ENCODE measurements at regions not wholly inside any gene's neighbourhood (a gene's known extent, or its start where the extent isn't known, plus 50 kb on each side); places are given as distances from the start of the nearest gene placed in this dataset.

GRCh38 chr9:72443855-72444254, 77.6 kb upstream of the TMC1 start:
- peak overlapping the region; percentile 54; the same call in 2 of the 3 replicates for H3K4me2 ChIP-seq
- ChIA-PET CTCF (interaction anchor here (1.1 to 1.6 kb wide), 6 partner anchors 44 to 163 kb away, joined by 3 to 6 read pairs (median 4); partner anchors contain the start of gene ZFAND5), POLR2A (interaction anchor here (1.3 to 2.4 kb wide), 2 partner anchors 79 to 81 kb away, joined by 6 to 34 read pairs; partner anchors contain the start of gene ZFAND5)
- H3K9me3 ChIP-seq: no peaks in the 10 kb centered on the region
- 85% methylated on average over 4 of the region's 4 CpGs for WGBS (ENCODE audit: missing lambda C conversion rate)
- H3K27ac ChIP-seq: peak overlapping the region; percentile 87 to 91
- peaks cover 53% of the 10 kb centered on the region for H3K4me1 ChIP-seq
- peak; percentile 38 to 58 for DNase-seq (ENCODE audit: low read depth in 1 of 2, low spot score in 1 of 2)
- peak in 1 of 2 experiments; percentile 12; a peak in 1 of 5 replicates for TF ChIP-seq RAD21 (conservative IDR thresholded peaks at IDR 0.05 in 1 of 2, IDR thresholded peaks at IDR 0.05 in 1 of 2)
- no peak for TF ChIP-seq TFCP2L1 (CRISPR knock-in tag; IDR thresholded peaks at IDR 0.05)
- no peak overlapping the region for H3K4me3 ChIP-seq
- no peak for FAIRE-seq
- peak; percentile 43 to 57; a peak in 3 of 6 replicates for ATAC-seq

GRCh38 chr9:72441848-72442607, 77.0 kb upstream of the ZFAND5 start:
- TF ChIP-seq GATA3 (IDR thresholded peaks at IDR 0.05; ENCODE audit: borderline replicate concordance): peak; percentile 39; the same call in 1 of the 2 replicates
- TF ChIP-seq FOSL2 (IDR thresholded peaks at IDR 0.05): peak; percentile 42; the same call in 1 of the 2 replicates
- TF ChIP-seq FOSL2 (CRISPR knock-in tag; IDR thresholded peaks at IDR 0.05): peak; percentile 91
- 0 out of 5 replicates have a peak, but pooled peaks of 1 of the 2 experiments have one; percentile 27 for TF ChIP-seq JUN (IDR thresholded peaks at IDR 0.05)
- TF ChIP-seq ATOH8 (CRISPR knock-in tag; IDR thresholded peaks at IDR 0.05; ENCODE audit: low read depth): no peak
- TF ChIP-seq FOXS1 (CRISPR knock-in tag; IDR thresholded peaks at IDR 0.05): 0 out of 2 replicates have a peak, but pooled peaks have one; percentile 58
- TF ChIP-seq JUNB (IDR thresholded peaks at IDR 0.05): peak; percentile 45; the same call in 1 of the 2 replicates
- 0 out of 5 replicates have a peak, but pooled peaks of 1 of the 2 experiments have one; percentile 10 for TF ChIP-seq RAD21 (conservative IDR thresholded peaks at IDR 0.05 in 1 of 2, IDR thresholded peaks at IDR 0.05 in 1 of 2)
- peak; percentile 30; the same call in 1 of the 3 replicates for TF ChIP-seq SMC3 (IDR thresholded peaks at IDR 0.05)
- TF ChIP-seq EP300 (IDR thresholded peaks at IDR 0.05): peak in 1 of 2 experiments; percentile 32; a peak in 1 of 5 replicates
- no peak for TF ChIP-seq HMGXB4 (CRISPR knock-in tag; IDR thresholded peaks at IDR 0.05; ENCODE audit: borderline replicate concordance)
- peak; percentile 74; the same call in 1 of the 2 replicates for TF ChIP-seq HOXB13 (CRISPR knock-in tag; IDR thresholded peaks at IDR 0.05; ENCODE audit: low read depth)
- no peak for TF ChIP-seq POLR2AphosphoS2 (conservative IDR thresholded peaks at IDR 0.05; ENCODE audit: low read length)
- TF ChIP-seq NR3C1 (IDR thresholded peaks at IDR 0.05): no peak
- TF ChIP-seq TP53 (CRISPR knock-in tag; IDR thresholded peaks at IDR 0.05): no peak
- no peak for TF ChIP-seq CBX2 (IDR thresholded peaks at IDR 0.05; ENCODE audit: borderline replicate concordance, low read depth)
- TF ChIP-seq ESRRA (IDR thresholded peaks at IDR 0.05; ENCODE audit: borderline replicate concordance, low read length): no peak
- TF ChIP-seq CEBPB (IDR thresholded peaks at IDR 0.05): peak in 1 of 2 experiments; percentile 72; a peak in 2 of 4 replicates
- TF ChIP-seq EHF (CRISPR knock-in tag; IDR thresholded peaks at IDR 0.05): peak; percentile 67; the same call in 1 of the 2 replicates
- no peak for TF ChIP-seq BCL3 (IDR thresholded peaks at IDR 0.05)
- Histone ChIP-seq H3K27ac (peak overlapping the region; percentile 87 to 91), H3K4me3 (no peak overlapping the region), H3K4me1 (peaks cover 59% of the 10 kb centered on the region), H3K9me3 (no peaks in the 10 kb centered on the region), H3K4me2 (peak overlapping the region; percentile 54)
- 0% methylated on average over 2 of the region's 2 CpGs for WGBS (ENCODE audit: missing lambda C conversion rate)
- peak; percentile 73 to 90 for DNase-seq (ENCODE audit: low read depth in 1 of 2, low spot score in 1 of 2)
- ChIA-PET CTCF (no interaction called here), POLR2A (interaction anchor here (4.2 kb wide), 1 partner anchor 77 kb away, joined by 34 read pairs; the partner anchor contains the start of gene ZFAND5)
- ATAC-seq: peak; percentile 74 to 86; a peak in 4 of 6 replicates
- FAIRE-seq: peak; percentile 90
